ENCODE measurements at regions not wholly inside any gene's neighbourhood (a gene's known extent, or its start where the extent isn't known, plus 50 kb on each side); places are given as distances from the start of the nearest gene placed in this dataset.

GRCh38 chr1:68827261-68827660 lies 330.4 kb upstream of the DEPDC1 start:
- no peak for TF ChIP-seq CTCF (IDR thresholded peaks at IDR 0.05; ENCODE audit: low read depth, low read length, missing input control)
- TF ChIP-seq ATF3 (IDR thresholded peaks at IDR 0.05): no peak
- TF ChIP-seq EGR1 (IDR thresholded peaks at IDR 0.05; ENCODE audit: low read depth in 2 of 2): no peak
- no peak for TF ChIP-seq TAF1 (conservative IDR thresholded peaks at IDR 0.05)
- TF ChIP-seq MAX (IDR thresholded peaks at IDR 0.05): no peak
- no peak for TF ChIP-seq ZBTB33 (IDR thresholded peaks at IDR 0.05)
